LNCAP (cell line): ENCODE measurements at regions not wholly inside any gene's neighbourhood (a gene's known extent, or its start where the extent isn't known, plus 50 kb on each side); places are given as distances from the start of the nearest gene placed in this dataset.

Experiments used
- TF ChIP-seq, protein P1 (sequence below): fragments of 450-650 bp; IDR thresholded peaks from 2 replicates; pipeline ENCODE4 v1.5.1; 2017; ENCODE audit warnings: mild to moderate bottlenecking

GRCh38 chr1:193614275-193614674, 427.9 kb upstream of the B3GALT2 start:
- TF ChIP-seq, protein P1, sequence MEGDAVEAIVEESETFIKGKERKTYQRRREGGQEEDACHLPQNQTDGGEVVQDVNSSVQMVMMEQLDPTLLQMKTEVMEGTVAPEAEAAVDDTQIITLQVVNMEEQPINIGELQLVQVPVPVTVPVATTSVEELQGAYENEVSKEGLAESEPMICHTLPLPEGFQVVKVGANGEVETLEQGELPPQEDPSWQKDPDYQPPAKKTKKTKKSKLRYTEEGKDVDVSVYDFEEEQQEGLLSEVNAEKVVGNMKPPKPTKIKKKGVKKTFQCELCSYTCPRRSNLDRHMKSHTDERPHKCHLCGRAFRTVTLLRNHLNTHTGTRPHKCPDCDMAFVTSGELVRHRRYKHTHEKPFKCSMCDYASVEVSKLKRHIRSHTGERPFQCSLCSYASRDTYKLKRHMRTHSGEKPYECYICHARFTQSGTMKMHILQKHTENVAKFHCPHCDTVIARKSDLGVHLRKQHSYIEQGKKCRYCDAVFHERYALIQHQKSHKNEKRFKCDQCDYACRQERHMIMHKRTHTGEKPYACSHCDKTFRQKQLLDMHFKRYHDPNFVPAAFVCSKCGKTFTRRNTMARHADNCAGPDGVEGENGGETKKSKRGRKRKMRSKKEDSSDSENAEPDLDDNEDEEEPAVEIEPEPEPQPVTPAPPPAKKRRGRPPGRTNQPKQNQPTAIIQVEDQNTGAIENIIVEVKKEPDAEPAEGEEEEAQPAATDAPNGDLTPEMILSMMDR = no peak

- TF ChIP-seq, protein P1 = no peak
Measured at GRCh38 chr1:193613041-193613440, 426.6 kb upstream of the B3GALT2 start.

- TF ChIP-seq, protein P1 = no peak
Measured at GRCh38 chr1:193609592-193609991, 423.2 kb upstream of the B3GALT2 start.

- TF ChIP-seq, protein P1 = no peak
Measured at GRCh38 chr1:193607787-193608186, 421.4 kb upstream of the B3GALT2 start.

GRCh38 chr1:193606035-193606434, 419.6 kb upstream of the B3GALT2 start:
- TF ChIP-seq, protein P1 = no peak

GRCh38 chr1:193602705-193603104, 416.3 kb upstream of the B3GALT2 start:
- TF ChIP-seq, protein P1 = no peak

- TF ChIP-seq, protein P1 = no peak
Measured at GRCh38 chr1:193593147-193593885, 406.9 kb upstream of the B3GALT2 start.

GRCh38 chr1:193592317-193592716, 405.9 kb upstream of the B3GALT2 start:
- TF ChIP-seq, protein P1 = no peak
